ENCODE measurements at regions not wholly inside any gene's neighbourhood (a gene's known extent, or its start where the extent isn't known, plus 50 kb on each side); places are given as distances from the start of the nearest gene placed in this dataset.
"Not testable (repeated sequence)": the region's sequence is repeated elsewhere in the genome, so short reads cannot be mapped to it uniquely, and the experiment has no call there.

DNA sequence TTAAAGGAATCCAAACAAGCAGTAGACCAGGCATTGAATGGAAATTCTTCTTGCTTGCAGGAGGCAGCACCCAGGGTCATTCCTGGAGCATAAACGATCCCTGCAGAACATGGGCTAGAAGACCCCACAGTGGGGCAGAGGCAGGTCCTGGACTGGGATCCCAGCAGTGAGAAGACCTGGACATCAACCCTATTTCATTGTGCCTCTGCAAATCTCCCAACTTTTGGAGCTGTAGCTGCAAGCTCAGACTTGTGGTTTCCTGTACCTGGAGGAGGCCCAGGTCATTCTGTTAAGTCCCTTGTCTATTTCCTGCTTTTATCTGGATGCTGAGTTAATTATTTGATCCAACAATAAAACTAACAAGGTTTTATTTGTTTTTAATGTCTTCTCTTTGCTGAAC, 61.7 kb downstream of the CALM1 start:
- no peak for DNase-seq (ENCODE audit: low read depth)

DNA sequence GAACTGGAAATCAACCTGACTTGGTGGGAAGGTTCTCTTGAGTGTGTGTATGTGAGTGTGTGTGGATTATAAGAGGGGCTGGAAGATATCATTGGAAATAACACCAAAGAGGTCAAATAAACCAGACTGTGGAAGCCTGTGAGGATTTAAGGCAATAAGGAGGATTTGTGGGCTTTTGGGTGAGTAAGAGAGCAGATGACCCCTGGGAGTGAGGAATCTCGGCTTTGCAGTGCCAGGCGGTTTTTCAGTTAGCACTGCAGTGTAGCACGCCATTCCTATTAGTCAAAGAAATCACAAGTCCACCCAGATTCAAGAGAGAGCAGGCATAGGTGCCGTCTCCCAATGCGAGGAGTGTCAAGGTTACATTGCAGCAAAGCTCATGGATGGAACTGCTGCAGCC, 63.3 kb downstream of the CALM1 start:
- DNase-seq (ENCODE audit: low read depth): peak; percentile 5

DNA sequence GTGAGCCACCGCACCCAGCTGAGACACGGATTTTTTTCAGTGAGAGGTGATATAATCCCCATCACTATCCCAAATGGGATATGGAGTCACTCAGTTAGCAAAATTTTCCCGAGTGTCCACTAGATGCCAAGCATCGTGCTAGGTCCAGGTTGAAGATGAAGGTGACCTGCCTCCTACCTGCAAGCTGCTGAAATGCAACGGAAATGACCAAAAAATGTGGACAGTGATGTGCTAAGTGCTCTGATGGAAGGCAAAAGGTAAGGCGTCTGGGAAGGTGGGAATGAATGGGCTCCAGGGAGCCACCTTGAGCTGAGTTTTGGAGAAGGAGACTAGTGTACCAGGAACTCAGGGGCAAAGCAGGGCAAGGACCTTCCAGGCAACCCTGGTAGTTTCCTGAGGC, 64.6 kb downstream of the CALM1 start:
- no peak for DNase-seq (ENCODE audit: low read depth)

DNA sequence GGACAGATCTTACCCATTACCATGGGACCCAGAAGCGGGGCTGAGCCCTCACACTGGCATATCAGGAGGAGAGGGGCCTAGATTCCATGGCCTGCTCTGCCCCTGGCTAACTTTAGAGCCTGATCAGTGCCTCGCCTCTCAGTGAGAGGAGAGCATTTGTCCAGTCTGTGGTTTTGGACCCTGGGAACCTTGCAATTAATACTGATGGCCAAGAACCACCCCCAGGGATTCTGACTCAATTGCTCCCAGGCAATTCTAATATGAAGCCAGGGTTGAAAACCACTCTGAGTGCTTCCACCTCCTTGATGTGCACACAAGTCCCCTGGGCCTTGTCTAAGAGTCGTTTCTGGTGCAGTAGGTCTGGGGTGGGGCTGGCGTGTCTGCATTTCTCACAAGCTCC, 67.7 kb downstream of the CALM1 start:
- DNase-seq (ENCODE audit: low read depth): no peak

DNA sequence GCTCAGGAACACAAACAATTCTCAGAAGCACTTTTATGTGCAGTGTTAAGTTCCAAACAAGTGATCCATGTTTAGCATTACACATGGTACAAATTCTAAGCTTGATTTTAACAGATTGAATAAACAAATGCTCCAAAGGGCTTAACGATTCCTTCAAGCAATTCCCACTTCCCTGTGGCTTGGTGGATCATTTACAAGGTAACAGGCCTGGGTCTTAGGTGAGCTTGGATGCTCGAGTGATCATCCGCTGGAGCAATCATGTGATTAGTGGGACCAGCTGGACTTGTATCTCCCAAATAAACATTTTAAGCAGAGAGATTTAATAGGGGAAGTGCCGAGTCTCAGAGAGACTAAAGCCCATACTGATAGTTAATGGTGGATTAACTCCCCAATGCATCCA, 70.7 kb downstream of the CALM1 start:
- no peak for DNase-seq (ENCODE audit: low read depth)

DNA sequence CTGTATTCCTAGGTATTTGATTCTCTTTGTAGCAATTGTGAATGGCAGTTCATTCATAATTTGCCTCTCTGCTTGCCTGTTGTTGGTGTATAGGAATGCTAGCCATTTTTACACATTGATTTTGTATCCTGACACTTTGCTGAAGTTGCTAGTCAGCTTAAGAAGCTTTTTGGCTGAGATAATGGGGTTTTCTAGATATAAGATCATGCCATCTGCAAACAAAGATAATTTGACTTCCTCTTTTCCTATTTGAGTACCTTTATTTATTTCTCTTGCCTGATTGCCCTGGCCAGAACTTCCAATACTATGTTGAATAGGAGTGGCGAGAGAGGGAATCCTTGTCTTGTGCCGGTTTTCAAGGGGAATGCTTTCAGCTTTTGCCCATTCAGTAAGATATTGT, 72.6 kb downstream of the CALM1 start:
- DNase-seq (ENCODE audit: low read depth): not testable (repeated sequence)

DNA sequence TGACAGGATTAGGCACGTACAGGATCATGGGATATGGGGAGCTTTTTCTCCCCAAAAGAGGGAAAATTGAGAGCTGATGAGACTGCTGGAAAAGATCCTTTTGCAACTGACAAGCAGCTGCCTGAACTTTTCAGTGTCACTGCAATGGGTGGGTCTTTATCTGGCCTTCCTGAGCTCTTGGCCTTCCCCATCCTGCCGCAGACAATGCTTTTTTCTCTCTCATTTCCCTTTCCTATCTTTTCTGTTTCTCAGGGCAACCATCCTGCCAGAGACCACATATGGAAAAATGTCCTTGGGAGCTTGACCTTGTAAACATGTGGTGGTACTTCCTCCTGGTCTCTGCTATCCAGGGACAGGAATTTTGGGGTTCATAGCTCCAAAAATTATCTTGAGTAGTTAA, 75.8 kb downstream of the CALM1 start:
- no peak for DNase-seq (ENCODE audit: low read depth)

All from M059J (cell line).